Smooth muscle cell (in vitro differentiated cells): ENCODE measurements at regions not wholly inside any gene's neighbourhood (a gene's known extent, or its start where the extent isn't known, plus 50 kb on each side); places are given as distances from the start of the nearest gene placed in this dataset.

Experiments used
- DNase-seq: peaks from one replicate; lab custom pipeline; 2025; ENCODE audit not compliant: unreplicated experiment; lab: John Stamatoyannopoulos, UW
- H2AFZ ChIP-seq: fragments of 200-600 bp; sonication (generic); 2 replicates; pipeline ENCODE4 v1.6.0; 2016; ENCODE audit warnings: antibody characterized with exemption, low read depth, mild to moderate bottlenecking
- H3F3A ChIP-seq: fragments of 200-600 bp; sonication (generic); 2 replicates; pipeline ENCODE4 v1.6.0; 2017; ENCODE audit warnings: antibody characterized with exemption, low read depth
- H3K27ac ChIP-seq: fragments of 200-600 bp; sonication (generic); 2 replicates; pipeline ENCODE4 v1.5.1; 2016; ENCODE audit warnings: low read depth, mild to moderate bottlenecking
- H3K27me3 ChIP-seq: fragments of 200-600 bp; sonication (generic); 2 replicates; pipeline ENCODE4 v1.6.1; 2016; ENCODE audit warnings: low read depth, mild to moderate bottlenecking
- H3K36me3 ChIP-seq: fragments of 200-600 bp; sonication (generic); 2 replicates; pipeline ENCODE4 v1.5.1; 2016; ENCODE audit warnings: low read depth
- H3K4me1 ChIP-seq: fragments of 200-600 bp; sonication (generic); 2 replicates; pipeline ENCODE4 v1.5.1; 2016; ENCODE audit warnings: low read depth
- H3K4me2 ChIP-seq: fragments of 200-600 bp; sonication (generic); 2 replicates; pipeline ENCODE4 v1.6.0; 2016; ENCODE audit warnings: mild to moderate bottlenecking
- H3K4me3 ChIP-seq: fragments of 200-600 bp; sonication (generic); 2 replicates; pipeline ENCODE4 v1.5.1; 2016; ENCODE audit warnings: mild to moderate bottlenecking
- H3K79me2 ChIP-seq: fragments of 200-600 bp; sonication (generic); 2 replicates; pipeline ENCODE4 v1.6.0; 2016; ENCODE audit warnings: low read depth, mild to moderate bottlenecking
- H3K9ac ChIP-seq: fragments of 200-600 bp; sonication (generic); 2 replicates; pipeline ENCODE4 v1.6.0; 2016; ENCODE audit warnings: low read depth
- H3K9me3 ChIP-seq: fragments of 200-600 bp; sonication (generic); replicated peaks from 2 replicates; pipeline ENCODE4 v1.5.1; 2016; ENCODE audit warnings: low read depth
- H4K20me1 ChIP-seq: fragments of 200-600 bp; sonication (generic); 2 replicates; pipeline ENCODE4 v1.6.0; 2016; ENCODE audit warnings: low read depth
- CTCF ChIP-seq: fragments of 200-600 bp; sonication (generic); IDR thresholded peaks from 2 replicates; pipeline ENCODE4 v1.5.1; 2017; ENCODE audit warnings: borderline replicate concordance, mild to moderate bottlenecking, antibody characterized with exemption; ENCODE audit not compliant: insufficient read depth, poor library complexity, severe bottlenecking
- WGBS: methylation state at CpG from one replicate; pipeline ENCODE4 v1.1.7; 2016; ENCODE audit warnings: low lambda C conversion rate; 5-methylcytosine and 5-hydroxymethylcytosine counted together

- H2AFZ ChIP-seq: no peak overlapping the region
- H3K9ac ChIP-seq: no peak overlapping the region
- no peak for DNase-seq
- H3K79me2 ChIP-seq: no peaks in the 10 kb centered on the region
- TF ChIP-seq CTCF: no peak
- WGBS: 94% methylated on average over 14 of the region's 14 CpGs
- H3K36me3 ChIP-seq: no peaks in the 10 kb centered on the region
- H3K27ac ChIP-seq: no peak overlapping the region
- H3K27me3 ChIP-seq: no peaks in the 10 kb centered on the region
- no peaks in the 10 kb centered on the region for H3K4me1 ChIP-seq
- no peak overlapping the region for H3K4me2 ChIP-seq
- H3K4me3 ChIP-seq: no peak overlapping the region
- no peaks in the 10 kb centered on the region for H4K20me1 ChIP-seq
- H3F3A ChIP-seq: no peaks in the 10 kb centered on the region
- no peaks in the 10 kb centered on the region for H3K9me3 ChIP-seq
These were observed 262.2 kb downstream of the CCSER2 start for GRCh38 chr10:84590327-84591193.

GRCh38 chr10:84593506-84593905, 265.1 kb downstream of the CCSER2 start:
- no peaks in the 10 kb centered on the region for H4K20me1 ChIP-seq
- WGBS: 90% methylated on average over 7 of the region's 7 CpGs
- DNase-seq: no peak
- no peaks in the 10 kb centered on the region for H3K4me1 ChIP-seq
- no peak overlapping the region for H3K9ac ChIP-seq
- no peaks in the 10 kb centered on the region for H3F3A ChIP-seq
- H2AFZ ChIP-seq: no peak overlapping the region
- H3K4me3 ChIP-seq: no peak overlapping the region
- no peaks in the 10 kb centered on the region for H3K9me3 ChIP-seq
- no peaks in the 10 kb centered on the region for H3K27me3 ChIP-seq
- no peaks in the 10 kb centered on the region for H3K79me2 ChIP-seq
- no peak for TF ChIP-seq CTCF
- H3K27ac ChIP-seq: no peak overlapping the region
- no peaks in the 10 kb centered on the region for H3K36me3 ChIP-seq
- no peak overlapping the region for H3K4me2 ChIP-seq

- no peaks in the 10 kb centered on the region for H4K20me1 ChIP-seq
- no peak overlapping the region for H2AFZ ChIP-seq
- H3K9me3 ChIP-seq: no peaks in the 10 kb centered on the region
- 96% methylated on average over 4 of the region's 4 CpGs for WGBS
- no peaks in the 10 kb centered on the region for H3K79me2 ChIP-seq
- H3K9ac ChIP-seq: no peak overlapping the region
- H3K4me1 ChIP-seq: no peaks in the 10 kb centered on the region
- H3K27ac ChIP-seq: no peak overlapping the region
- H3F3A ChIP-seq: no peaks in the 10 kb centered on the region
- DNase-seq: no peak
- peaks cover 9% of the 10 kb centered on the region for H3K27me3 ChIP-seq
- no peak overlapping the region for H3K4me2 ChIP-seq
- no peaks in the 10 kb centered on the region for H3K36me3 ChIP-seq
- no peak for TF ChIP-seq CTCF
- H3K4me3 ChIP-seq: no peak overlapping the region
These were observed 268.2 kb downstream of the CCSER2 start for GRCh38 chr10:84596585-84596984.

- DNase-seq: no peak
- Histone ChIP-seq H4K20me1 (no peaks in the 10 kb centered on the region), H2AFZ (no peak overlapping the region), H3K4me2 (no peak overlapping the region), H3K9ac (no peak overlapping the region), H3K4me1 (no peaks in the 10 kb centered on the region), H3F3A (no peaks in the 10 kb centered on the region), H3K36me3 (no peaks in the 10 kb centered on the region), H3K27me3 (peaks cover 35% of the 10 kb centered on the region), H3K9me3 (no peaks in the 10 kb centered on the region), H3K27ac (no peak overlapping the region), H3K4me3 (no peak overlapping the region), H3K79me2 (no peaks in the 10 kb centered on the region)
- 88% methylated on average over 2 of the region's 2 CpGs for WGBS
- no peak for TF ChIP-seq CTCF
These were observed 270.9 kb downstream of the CCSER2 start for GRCh38 chr10:84599254-84599653.
